NCI-H2107 (cell line): ENCODE measurements at regions not wholly inside any gene's neighbourhood (a gene's known extent, or its start where the extent isn't known, plus 50 kb on each side); places are given as distances from the start of the nearest gene placed in this dataset.

Experiments
- DNase-seq: peaks from one replicate; lab custom pipeline; 2025; lab: John Stamatoyannopoulos, UW

DNA sequence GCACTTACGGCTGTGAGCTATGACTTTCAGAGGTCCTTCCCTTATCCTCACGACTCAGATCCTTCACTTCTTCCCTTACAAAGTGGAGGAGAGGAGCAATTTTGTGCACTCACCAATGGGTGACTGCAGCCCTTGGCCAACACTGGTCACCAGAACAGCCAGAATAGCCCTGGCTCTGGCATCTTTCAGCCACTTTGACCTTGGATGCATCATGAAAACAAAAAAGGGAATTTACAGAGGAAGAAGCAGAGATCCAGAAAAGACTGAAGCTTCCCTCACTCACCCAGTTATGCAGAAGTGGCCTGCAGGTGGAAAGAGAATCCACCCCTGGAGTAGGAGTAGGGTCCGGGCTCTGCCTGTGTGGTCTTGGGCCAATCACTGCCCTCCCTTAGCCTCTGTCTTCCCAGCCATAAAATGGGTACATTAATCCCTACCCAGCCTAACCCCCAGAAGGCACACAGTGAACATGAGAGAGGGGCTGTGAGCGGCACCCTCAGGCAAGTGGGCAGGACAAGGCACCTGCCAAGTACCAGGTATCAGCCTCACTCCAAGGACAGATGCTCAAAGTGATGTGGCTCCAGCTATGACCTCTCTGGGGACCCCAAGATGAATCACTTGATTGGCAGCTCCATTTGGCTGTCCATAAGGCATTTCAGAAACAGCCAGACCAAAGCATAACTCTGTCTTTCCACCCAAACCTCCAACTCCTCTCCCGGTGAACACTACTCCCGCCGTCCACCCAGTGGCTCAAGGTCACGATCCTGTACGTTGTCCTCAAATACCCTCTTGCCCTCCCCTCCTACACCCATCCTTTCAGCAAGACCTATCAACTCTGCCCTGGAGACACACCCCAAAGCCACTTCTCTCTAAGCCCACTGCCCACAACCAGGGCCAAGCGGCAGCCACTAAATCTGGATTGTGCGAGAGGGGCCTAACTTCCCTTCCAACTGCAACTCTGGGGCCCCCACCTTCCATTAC lies 129.8 kb upstream of the ZMIZ1 start:
- DNase-seq, result no peak

- no peak for DNase-seq
These were observed 126.7 kb upstream of the ZMIZ1 start for GRCh38 chr10:78942091-78942501.

DNA sequence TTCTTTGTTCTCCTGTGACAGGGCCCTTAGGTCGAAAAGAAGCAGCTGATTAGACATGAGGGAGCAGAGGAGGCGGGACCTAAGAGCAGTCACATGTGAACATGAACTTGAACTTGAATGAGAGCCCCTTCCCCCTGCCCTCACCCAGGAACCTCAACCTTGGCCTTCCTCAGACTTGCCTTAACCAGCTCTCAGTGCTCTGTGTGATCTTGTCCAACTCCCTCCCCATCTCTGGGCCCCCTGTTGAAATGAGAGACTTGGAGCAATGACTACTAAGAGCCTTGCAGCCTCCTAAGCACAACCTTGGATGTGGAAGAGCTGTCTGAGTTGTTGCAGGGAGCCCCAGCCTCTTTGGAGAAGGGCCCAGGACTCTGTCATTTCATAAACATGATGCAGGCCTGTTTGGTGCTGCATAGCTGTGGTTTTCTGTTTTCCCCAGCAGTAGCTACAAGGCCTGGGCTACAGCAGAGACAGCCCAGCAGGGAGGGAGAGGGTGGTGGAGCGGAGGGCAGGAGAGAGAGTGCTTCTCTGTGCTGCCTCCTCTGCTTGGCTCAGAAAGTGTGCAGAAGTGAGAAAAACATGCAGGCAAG lies 123.9 kb upstream of the ZMIZ1 start:
- no peak for DNase-seq

DNA sequence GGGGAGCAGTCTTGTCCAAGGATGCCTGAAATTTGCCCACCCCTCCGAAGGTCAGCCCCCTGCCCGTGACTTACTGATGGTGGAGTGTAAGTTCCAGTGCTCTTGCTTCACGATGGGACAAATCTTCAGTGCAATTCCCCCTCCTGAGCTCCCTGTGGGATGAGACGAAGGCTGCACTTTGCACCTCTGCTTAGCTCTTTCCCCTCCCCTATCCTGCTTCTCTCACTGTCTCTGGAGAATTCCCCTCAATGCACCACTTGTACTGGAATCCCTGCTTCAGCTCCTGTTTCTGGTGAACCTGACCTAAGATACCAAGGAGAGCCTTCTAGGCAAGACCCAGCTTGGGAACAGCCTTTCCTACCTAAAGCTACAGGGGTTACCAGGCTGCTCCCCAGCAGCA lies 122.9 kb upstream of the ZMIZ1 start:
- DNase-seq, result no peak

- peak; percentile 33 for DNase-seq
These were observed 121.5 kb upstream of the ZMIZ1 start for GRCh38 chr10:78947226-78947625.

DNA sequence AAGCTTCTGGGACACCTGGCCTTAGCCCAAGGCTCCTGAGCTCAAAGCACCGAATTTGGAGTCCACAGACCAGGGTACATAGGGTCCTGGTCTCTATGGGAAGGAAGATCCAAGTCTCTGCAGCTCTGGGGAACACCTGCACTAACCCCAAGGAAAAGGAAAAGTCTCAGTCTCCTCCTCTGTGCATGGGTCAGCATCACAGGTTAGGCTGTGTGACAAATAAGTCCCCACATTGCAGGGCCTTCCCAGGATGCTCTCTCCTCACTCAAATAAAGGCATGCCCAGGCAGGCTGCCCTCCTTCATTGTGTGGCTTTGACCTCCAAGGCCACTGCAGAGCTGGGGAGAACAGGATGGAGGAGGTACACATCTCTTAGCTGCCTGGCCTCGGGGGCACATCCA lies 121.0 kb upstream of the ZMIZ1 start:
- no peak for DNase-seq

DNA sequence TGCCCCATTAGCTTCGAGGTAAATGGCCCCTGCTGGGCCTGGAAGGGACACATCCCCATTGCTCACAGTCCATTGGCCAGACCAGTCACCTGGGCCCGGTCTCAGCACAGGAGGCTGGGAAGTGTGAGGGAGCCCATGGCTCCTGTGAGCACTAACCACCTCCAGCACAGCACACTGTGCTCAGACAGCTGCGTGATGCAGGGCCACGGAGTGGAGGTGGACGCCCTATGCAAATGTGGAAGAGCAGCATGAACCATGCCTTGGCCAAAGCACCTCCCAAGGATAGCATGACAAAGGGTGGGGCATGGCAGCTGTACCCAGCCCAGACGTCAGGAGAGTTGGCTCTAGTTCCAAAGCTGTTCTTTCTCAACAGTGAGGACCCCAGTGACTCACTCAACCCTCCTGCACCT lies 120.1 kb upstream of the ZMIZ1 start:
- no peak for DNase-seq

DNA sequence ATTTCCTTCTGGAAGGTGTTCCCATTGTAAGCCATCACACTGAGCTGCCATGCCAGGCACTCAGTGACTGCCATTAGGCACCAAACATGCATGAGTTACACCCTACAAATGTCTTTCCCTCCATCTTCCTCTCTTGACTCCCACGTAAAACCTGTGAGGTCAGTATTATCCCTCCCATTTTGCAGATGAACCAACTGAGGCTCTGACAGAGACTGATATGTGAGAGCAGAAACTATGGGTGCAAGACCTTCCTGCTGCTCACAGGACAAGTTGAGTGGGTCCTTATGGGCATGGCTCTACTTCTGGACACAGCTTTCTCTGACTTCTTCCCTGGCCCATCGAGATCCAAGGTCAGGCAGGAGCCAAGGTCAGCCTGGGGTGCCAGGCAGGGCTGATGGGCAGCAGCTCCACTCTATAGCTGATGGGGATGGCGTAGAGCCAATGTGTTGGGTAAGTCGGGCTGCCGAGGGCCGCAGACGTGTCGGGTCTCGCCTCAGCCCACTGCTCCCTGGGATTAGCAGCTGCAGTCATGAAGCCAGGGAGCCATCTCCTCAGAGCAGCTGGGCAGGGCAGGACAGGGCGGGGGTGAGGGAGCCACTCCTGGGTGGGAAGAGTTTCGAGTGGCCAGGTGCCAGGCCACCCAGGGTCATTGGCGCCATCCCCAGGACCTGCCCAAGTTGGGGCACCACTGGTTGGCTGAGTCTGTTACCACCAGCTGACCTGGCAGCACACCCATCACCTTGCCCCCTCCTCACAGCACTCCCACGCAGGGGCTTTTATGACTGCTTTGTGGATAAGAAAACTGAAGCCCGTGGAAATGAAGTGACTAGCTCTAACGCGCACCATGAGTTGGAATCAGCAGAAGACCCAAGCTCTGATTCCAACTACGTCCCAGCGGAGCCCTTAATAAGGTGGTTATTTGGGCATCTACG lies 117.8 kb upstream of the ZMIZ1 start:
- DNase-seq, result no peak

DNA sequence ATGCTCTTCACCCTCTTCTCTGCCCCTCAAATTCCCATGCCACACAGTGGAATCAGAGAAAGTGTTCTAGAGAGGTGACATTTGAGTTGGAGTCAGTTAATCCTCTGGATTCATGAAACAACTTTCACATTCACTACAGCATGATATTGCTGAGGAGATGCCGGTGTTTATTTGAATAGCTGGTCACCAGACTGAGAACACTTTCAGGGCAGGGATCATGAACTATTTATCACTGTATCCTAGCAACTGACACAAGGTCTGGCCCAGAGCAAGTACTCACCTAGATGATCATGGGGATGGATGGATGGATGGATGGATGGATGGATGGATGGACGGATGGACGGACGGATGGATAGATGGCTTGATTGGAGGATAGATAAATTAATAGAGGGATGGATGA lies 116.7 kb upstream of the ZMIZ1 start:
- no peak for DNase-seq

GRCh38 chr10:78952686-78953085 lies 116.1 kb upstream of the ZMIZ1 start:
- DNase-seq, result no peak

DNA sequence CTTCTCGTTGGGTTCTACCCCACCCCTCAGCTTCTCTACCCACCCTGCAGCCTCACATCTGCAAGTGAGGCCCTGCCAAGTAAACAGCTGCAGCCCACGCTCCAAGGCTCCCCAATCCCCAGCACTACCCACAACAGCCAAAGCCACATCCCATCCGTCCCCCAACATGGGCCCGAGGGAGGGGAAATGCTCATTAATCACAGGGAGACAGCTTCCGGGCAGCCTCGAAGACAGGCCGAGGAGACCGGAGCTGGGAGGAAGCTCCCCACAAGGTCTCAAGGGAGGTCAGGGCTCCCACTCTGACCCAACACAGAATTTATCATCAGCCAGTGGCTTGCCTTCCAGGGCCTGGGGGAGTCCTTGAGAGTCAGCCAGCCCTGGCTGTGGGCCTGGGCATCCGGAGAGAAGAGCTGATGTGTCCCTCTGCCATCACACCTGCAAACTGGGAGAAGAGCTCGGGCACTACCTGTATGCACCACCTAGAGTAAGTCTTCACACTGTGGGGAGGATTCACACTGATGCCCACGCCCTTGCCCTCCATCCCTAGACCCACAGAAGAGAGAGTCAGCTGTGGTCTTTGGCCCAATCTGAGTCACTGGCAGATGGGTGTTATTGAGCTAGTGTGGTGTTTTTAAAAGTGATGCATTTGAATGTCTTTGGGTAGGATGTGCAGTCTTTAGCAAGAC lies 115.5 kb upstream of the ZMIZ1 start:
- DNase-seq, result no peak

- DNase-seq, result no peak
These were observed 114.9 kb upstream of the ZMIZ1 start for GRCh38 chr10:78953799-78954297.

DNA sequence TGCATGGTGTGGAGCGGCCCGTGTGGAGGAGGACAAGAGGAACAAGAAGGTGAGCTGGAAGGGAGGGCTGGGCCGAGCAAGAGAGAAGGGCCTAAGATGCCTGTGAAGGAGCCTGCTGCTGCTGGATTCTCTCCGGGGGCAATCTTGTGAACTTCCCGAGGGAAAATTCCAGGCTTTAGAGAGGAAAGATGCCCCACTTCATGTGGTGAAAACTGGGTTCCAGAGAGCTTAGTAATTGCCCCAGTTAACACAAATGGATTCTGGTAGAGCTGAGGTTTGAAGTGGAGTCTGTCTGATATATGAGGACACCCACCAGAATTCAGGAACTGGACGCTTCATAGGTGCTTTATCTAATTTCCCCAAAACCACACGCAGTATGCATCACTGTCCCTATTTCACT lies 114.1 kb upstream of the ZMIZ1 start:
- no peak for DNase-seq

DNA sequence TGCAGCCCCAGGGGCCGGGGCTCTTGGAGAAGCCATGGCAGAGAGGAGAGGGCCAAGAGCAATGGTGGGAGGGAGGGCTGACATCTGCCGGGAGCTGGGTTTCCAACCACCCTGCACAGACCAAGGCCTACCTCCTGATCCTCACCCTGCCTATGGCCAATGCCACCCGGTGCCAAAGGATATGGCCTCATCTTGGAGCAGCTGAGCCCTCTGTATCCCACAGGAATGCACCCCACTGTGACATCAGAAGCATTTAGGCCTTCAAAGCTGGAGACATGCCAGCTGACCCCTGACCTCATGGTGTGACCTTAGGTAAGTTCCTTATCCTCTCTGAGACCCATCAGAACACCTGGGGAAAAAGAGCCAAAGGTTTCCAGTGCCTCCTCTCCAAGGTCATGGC lies 113.6 kb upstream of the ZMIZ1 start:
- no peak for DNase-seq

- no peak for DNase-seq
These were observed 112.4 kb upstream of the ZMIZ1 start for GRCh38 chr10:78956391-78956790.

DNA sequence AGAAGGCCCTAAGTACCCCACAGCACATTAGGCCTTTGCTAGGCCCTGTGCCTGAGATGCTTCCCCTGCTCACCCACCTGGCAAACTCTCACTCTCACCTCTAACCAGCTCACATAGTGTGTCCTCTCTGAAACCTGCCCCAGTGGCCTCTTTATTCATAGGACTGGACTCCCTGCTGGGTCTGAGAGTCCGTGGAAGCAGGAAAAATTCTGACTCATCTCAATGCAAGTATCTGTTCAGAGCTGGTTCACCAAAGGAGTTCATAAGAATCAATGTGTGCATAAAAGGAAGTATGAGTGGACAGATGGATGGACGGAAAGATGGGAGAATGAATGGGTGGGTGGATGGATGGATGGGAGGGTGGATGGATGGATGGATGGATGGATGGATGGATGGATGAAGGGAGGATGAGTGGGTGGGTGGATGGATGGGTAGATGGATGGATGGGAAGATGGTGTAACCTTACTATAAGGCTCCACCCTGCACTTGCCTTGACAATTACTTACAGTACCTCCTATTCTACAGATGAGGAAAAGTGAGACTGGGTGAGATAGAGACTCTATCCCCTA lies 111.2 kb upstream of the ZMIZ1 start:
- no peak for DNase-seq

DNA sequence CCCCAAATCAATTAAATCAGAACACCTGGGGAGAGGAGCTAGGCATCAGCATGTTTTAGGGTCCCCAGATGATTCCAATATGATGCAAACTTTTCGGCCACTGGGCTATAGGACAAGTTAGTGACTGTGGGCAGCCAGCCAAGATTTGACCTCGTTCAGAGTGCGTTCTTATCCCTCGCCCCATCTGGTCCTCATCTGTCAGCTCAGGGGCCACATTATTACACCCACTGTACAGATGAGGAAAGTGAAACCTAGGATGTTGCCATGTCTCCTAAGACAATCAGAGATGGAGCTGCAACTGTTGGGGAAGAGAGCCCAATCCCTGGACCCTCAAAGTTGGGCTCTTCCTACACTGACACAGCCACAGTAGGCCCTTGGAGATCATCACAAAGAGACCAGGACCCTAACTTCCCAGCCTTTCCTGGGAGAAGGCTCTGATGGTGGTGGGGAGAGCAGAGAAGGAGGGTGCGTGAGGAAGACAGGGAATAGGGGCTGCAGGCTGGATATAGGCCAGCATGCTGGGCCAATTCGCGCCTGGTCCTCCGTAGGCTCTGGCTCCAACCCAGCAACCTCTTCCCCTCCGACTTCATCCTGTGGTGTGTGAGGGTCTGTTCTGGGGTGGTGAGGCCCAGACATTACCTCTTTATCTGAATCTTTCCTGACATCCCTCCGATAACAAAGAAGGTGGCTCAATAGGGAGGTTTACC lies 109.4 kb upstream of the ZMIZ1 start:
- no peak for DNase-seq

DNA sequence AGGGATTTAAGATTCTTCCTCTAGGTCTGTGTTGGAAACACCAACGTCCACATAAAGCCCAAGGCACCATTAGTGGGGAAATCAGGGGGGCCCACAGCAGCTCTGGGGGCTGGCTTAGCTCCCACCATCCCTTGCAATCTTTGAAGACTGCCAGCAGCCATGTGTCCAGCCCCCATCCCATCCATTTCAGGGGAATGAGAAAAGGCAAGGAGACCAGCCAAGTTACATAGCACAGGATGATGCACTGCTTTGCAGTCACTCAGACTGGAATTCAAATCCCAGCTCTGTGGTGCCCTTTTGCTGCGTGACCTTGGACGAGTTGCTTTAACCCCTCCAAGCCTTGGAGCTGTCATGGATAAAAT lies 108.9 kb upstream of the ZMIZ1 start:
- no peak for DNase-seq

- DNase-seq, result no peak
These were observed 108.4 kb upstream of the ZMIZ1 start for GRCh38 chr10:78960316-78960800.

- no peak for DNase-seq
These were observed 107.0 kb upstream of the ZMIZ1 start for GRCh38 chr10:78961760-78962159.
